GM23248 (cell line): ENCODE measurements at regions not wholly inside any gene's neighbourhood (a gene's known extent, or its start where the extent isn't known, plus 50 kb on each side); places are given as distances from the start of the nearest gene placed in this dataset.

ENCODE experiments used
- EZH2 ChIP-seq: fragments of 200-600 bp; sonication (generic); IDR thresholded peaks from 2 replicates; pipeline ENCODE4 v1.6.1; 2018; ENCODE audit warnings: antibody characterized with exemption, mild to moderate bottlenecking; ENCODE audit not compliant: insufficient read depth, poor library complexity, severe bottlenecking
- EZH2phosphoT487 ChIP-seq: fragments of 200-600 bp; sonication (generic); IDR thresholded peaks from 2 replicates; pipeline ENCODE4 v1.6.1; 2018; ENCODE audit warnings: antibody characterized with exemption, moderate library complexity, mild to moderate bottlenecking, low read depth; ENCODE audit not compliant: insufficient read depth

DNA sequence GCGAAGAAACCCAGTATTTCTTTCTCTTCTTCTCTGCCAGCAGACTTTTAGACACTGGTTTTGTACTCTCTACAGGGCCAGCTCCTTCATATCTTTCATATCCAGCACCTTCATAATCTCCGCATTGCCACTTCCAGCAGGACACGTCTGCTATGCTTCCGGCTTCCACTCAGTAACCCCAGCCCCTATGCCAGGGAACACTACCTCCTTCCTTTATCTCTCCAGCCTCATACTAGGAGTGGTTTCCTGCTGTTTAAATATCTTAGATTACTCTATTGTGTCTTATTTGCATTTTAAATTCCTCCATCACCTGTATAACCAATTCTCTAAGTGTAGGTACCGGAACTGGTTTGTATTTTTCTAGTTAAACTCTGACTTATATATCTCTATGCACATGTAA is 667.8 kb upstream of the ID4 start:
- no peak for TF ChIP-seq EZH2
- TF ChIP-seq EZH2phosphoT487 = no peak
